Sigmoid colon (tissue), 4 donors: ENCODE measurements at regions not wholly inside any gene's neighbourhood (a gene's known extent, or its start where the extent isn't known, plus 50 kb on each side); places are given as distances from the start of the nearest gene placed in this dataset.

Source experiments
- POLR2AphosphoS5 ChIP-seq, 4 donors: sonication (generic); formaldehyde crosslinking; IDR thresholded peaks; one replicate each; pipeline ENCODE4 v1.6.1; 2017; ENCODE audit warnings: antibody characterized with exemption in 4 of 4
- TF ChIP-seq, protein P1 (sequence below), 4 experiments: fragments of 450-650 bp in 3 of 4; fragments of 200-600 bp in 1 of 4; IDR thresholded peaks; one replicate each; pipeline ENCODE4 v1.5.1; 2016 to 2019; ENCODE audit warnings: antibody characterized with exemption in 4 of 4, mild to moderate bottlenecking in 3 of 4, moderate library complexity in 2 of 4

DNA sequence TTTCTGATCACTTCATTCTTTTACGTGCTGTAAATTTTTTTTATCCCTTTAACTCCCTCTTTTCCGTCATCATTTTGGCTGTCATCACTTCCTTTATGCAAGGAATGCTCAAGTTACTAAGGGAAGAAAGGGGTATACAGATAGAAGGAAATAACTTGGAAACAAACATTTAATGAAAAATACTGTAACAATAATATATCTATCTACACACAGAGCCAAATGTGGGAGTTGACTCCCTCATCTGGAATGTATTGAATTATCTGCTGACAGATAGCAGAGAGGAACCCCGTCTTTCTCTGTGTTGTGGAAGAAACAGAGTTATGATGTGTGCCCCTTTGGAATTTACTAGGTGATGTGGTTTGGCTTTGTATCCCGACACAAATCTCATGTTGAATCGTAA lies 182.5 kb upstream of the NXPH2 start:
- TF ChIP-seq, protein P1, sequence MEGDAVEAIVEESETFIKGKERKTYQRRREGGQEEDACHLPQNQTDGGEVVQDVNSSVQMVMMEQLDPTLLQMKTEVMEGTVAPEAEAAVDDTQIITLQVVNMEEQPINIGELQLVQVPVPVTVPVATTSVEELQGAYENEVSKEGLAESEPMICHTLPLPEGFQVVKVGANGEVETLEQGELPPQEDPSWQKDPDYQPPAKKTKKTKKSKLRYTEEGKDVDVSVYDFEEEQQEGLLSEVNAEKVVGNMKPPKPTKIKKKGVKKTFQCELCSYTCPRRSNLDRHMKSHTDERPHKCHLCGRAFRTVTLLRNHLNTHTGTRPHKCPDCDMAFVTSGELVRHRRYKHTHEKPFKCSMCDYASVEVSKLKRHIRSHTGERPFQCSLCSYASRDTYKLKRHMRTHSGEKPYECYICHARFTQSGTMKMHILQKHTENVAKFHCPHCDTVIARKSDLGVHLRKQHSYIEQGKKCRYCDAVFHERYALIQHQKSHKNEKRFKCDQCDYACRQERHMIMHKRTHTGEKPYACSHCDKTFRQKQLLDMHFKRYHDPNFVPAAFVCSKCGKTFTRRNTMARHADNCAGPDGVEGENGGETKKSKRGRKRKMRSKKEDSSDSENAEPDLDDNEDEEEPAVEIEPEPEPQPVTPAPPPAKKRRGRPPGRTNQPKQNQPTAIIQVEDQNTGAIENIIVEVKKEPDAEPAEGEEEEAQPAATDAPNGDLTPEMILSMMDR (IDR thresholded peaks at IDR 0.05): no peak
- TF ChIP-seq POLR2AphosphoS5 (IDR thresholded peaks at IDR 0.05): no peak
